ENCODE measurements at regions not wholly inside any gene's neighbourhood (a gene's known extent, or its start where the extent isn't known, plus 50 kb on each side); places are given as distances from the start of the nearest gene placed in this dataset.

- H3K9ac ChIP-seq (ENCODE audit: low read depth in 1 of 2, low read length in 2 of 2): no peak overlapping the region
- H3K9me3 ChIP-seq (ENCODE audit: control insufficient read depth in 4 of 4, low read length in 3 of 4): peaks cover 0 to 3% (median 0%) of the 10 kb centered on the region in 4 donors
- TF ChIP-seq HNF4G (IDR thresholded peaks at IDR 0.05) (no peak), TAF1 (conservative IDR thresholded peaks at IDR 0.05) (no peak), CTCF (IDR thresholded peaks at IDR 0.05; ENCODE audit: low read depth, low read length, missing input control) (no peak), NR2F2 (IDR thresholded peaks at IDR 0.05) (no peak), RXRA (IDR thresholded peaks at IDR 0.05) (no peak), RAD21 (IDR thresholded peaks at IDR 0.05) (no peak), SP1 (IDR thresholded peaks at IDR 0.05) (no peak), ATF3 (IDR thresholded peaks at IDR 0.05) (no peak), FOXA2 (IDR thresholded peaks at IDR 0.05) (no peak), YY1 (IDR thresholded peaks at IDR 0.05) (no peak), GABPA (IDR thresholded peaks at IDR 0.05 in 1 of 2, conservative IDR thresholded peaks at IDR 0.05 in 1 of 2) (no peak), MAX (IDR thresholded peaks at IDR 0.05) (no peak), JUND (IDR thresholded peaks at IDR 0.05) (no peak), REST (IDR thresholded peaks at IDR 0.05) (no peak), EGR1 (IDR thresholded peaks at IDR 0.05; ENCODE audit: low read depth in 2 of 2) (no peak), HNF4A (conservative IDR thresholded peaks at IDR 0.05) (no peak)
- DNase-seq (ENCODE audit: low spot score): no peak
- H3K27me3 ChIP-seq (ENCODE audit: control insufficient read depth in 4 of 4, insufficient read depth in 4 of 4, low read length in 3 of 4): peaks cover 0 to 2% (median 0%) of the 10 kb centered on the region in 4 donors
- H3K27ac ChIP-seq (ENCODE audit: low read depth in 1 of 2, low read length in 2 of 2): no peak overlapping the region
- H3K4me1 ChIP-seq (ENCODE audit: control insufficient read depth in 4 of 4, insufficient read depth in 4 of 4, low read length in 3 of 4): no peaks in the 10 kb centered on the region
- no peak overlapping the region for H3K4me3 ChIP-seq (ENCODE audit: low read depth in 1 of 3, low read length in 3 of 3)
- 69% methylated on average over 1 of the region's 1 CpG for WGBS
- no peaks in the 10 kb centered on the region for H3K36me3 ChIP-seq (ENCODE audit: control insufficient read depth in 4 of 4, insufficient read depth in 3 of 4, low read depth in 1 of 4, low read length in 3 of 4)
These were observed 1150.6 kb downstream of the FAT4 start for GRCh38 chr4:126465341-126465740.

GRCh38 chr4:126466848-126467247, 1152.1 kb downstream of the FAT4 start:
- Histone ChIP-seq H3K36me3 (ENCODE audit: control insufficient read depth in 4 of 4, insufficient read depth in 3 of 4, low read depth in 1 of 4, low read length in 3 of 4) (no peaks in the 10 kb centered on the region), H3K9ac (ENCODE audit: low read depth in 1 of 2, low read length in 2 of 2) (no peak overlapping the region), H3K9me3 (ENCODE audit: control insufficient read depth in 4 of 4, low read length in 3 of 4) (peaks cover 0 to 3% (median 0%) of the 10 kb centered on the region in 4 donors), H3K27me3 (ENCODE audit: control insufficient read depth in 4 of 4, insufficient read depth in 4 of 4, low read length in 3 of 4) (no peaks in the 10 kb centered on the region), H3K4me3 (ENCODE audit: low read depth in 1 of 3, low read length in 3 of 3) (no peak overlapping the region), H3K4me1 (ENCODE audit: control insufficient read depth in 4 of 4, insufficient read depth in 4 of 4, low read length in 3 of 4) (no peaks in the 10 kb centered on the region), H3K27ac (ENCODE audit: low read depth in 1 of 2, low read length in 2 of 2) (no peak overlapping the region)
- no peak for DNase-seq (ENCODE audit: low spot score)
- no peak for TF ChIP-seq HNF4G (IDR thresholded peaks at IDR 0.05)
- 76% methylated on average over 2 of the region's 2 CpGs for WGBS
